Gastroesophageal sphincter (tissue), 4 donors: ENCODE measurements at regions not wholly inside any gene's neighbourhood (a gene's known extent, or its start where the extent isn't known, plus 50 kb on each side); places are given as distances from the start of the nearest gene placed in this dataset.

ENCODE experiments used
- ATAC-seq: fragments of 150-250 bp; one replicate; pipeline ENCODE4 v1.9.1; 2016; ENCODE audit warnings: mild to moderate bottlenecking, moderate library complexity
- H3K27ac ChIP-seq, 4 donors: fragments of 200-600 bp; sonication (generic) in 3 of 4; 1 replicate in 3 of 4; 2 replicates in 1 of 4; pipeline ENCODE4 v1.5.1; 2016 to 2019
- H3K27me3 ChIP-seq: fragments of 200-600 bp; sonication (generic); one replicate; pipeline ENCODE4 v1.5.1; 2019
- H3K36me3 ChIP-seq, 2 donors: fragments of 200-600 bp; sonication (generic); one replicate each; pipeline ENCODE4 v1.5.1; 2019; ENCODE audit warnings: control low read depth in 1 of 2
- H3K4me1 ChIP-seq, 3 donors: fragments of 200-600 bp; sonication (generic); 1 replicate in 2 of 3; 2 replicates in 1 of 3; pipeline ENCODE4 v1.5.1; 2016 to 2019; ENCODE audit warnings: control low read depth in 2 of 3
- H3K4me3 ChIP-seq, 2 donors: fragments of 200-600 bp; sonication (generic); one replicate each; pipeline ENCODE4 v1.5.1; 2019; ENCODE audit warnings: mild to moderate bottlenecking in 1 of 2, moderate library complexity in 1 of 2
- H3K9me3 ChIP-seq, 3 donors: fragments of 200-600 bp; sonication (generic); one replicate each; pipeline ENCODE4 v1.5.1; 2017 to 2019; ENCODE audit warnings: control low read depth in 2 of 3
- CTCF ChIP-seq, 4 experiments: fragments of 200-600 bp in 2 of 4; fragments of 450-650 bp in 2 of 4; sonication (generic) in 1 of 4; IDR thresholded peaks; one replicate each; pipeline ENCODE4 v1.5.1; 2017 to 2019; ENCODE audit warnings: antibody characterized with exemption in 4 of 4, mild to moderate bottlenecking in 2 of 4, moderate library complexity in 2 of 4
- EP300 ChIP-seq: sonication (generic); formaldehyde crosslinking; IDR thresholded peaks from one replicate; pipeline ENCODE4 v1.6.1; 2017; ENCODE audit warnings: antibody characterized with exemption, mild to moderate bottlenecking
- POLR2A ChIP-seq, 2 donors: fragments of 450-650 bp; IDR thresholded peaks; one replicate each; pipeline ENCODE4 v1.6.1; 2017; ENCODE audit warnings: antibody characterized with exemption in 2 of 2, mild to moderate bottlenecking in 2 of 2, moderate library complexity in 1 of 2
- POLR2AphosphoS5 ChIP-seq: sonication (generic); formaldehyde crosslinking; IDR thresholded peaks from one replicate; pipeline ENCODE4 v1.6.1; 2017; ENCODE audit warnings: antibody characterized with exemption
- WGBS, 2 donors: methylation state at CpG; one replicate each; pipeline ENCODE4 v1.1.5; 2018; ENCODE audit warnings: low coverage in 1 of 2; 5-methylcytosine and 5-hydroxymethylcytosine counted together

GRCh38 chr11:28743061-28743550 lies 634.9 kb downstream of the METTL15 start:
- Histone ChIP-seq H3K9me3 (peaks cover 0 to 3% (median 0%) of the 10 kb centered on the region in 3 donors), H3K27ac (no peak overlapping the region), H3K27me3 (no peaks in the 10 kb centered on the region), H3K36me3 (no peaks in the 10 kb centered on the region), H3K4me1 (no peaks in the 10 kb centered on the region), H3K4me3 (no peak overlapping the region)
- no peak for ATAC-seq
- TF ChIP-seq EP300 (no peak), POLR2AphosphoS5 (no peak), POLR2A (IDR thresholded peaks at IDR 0.05) (no peak), CTCF (IDR thresholded peaks at IDR 0.05) (no peak)

- no peaks in the 10 kb centered on the region for H3K27me3 ChIP-seq
- no peak for ATAC-seq
- H3K4me3 ChIP-seq: no peak overlapping the region
- 76 to 80% methylated on average over 4 of the region's 4 CpGs for WGBS, 2 donors
- TF ChIP-seq CTCF (IDR thresholded peaks at IDR 0.05) (no peak), EP300 (no peak), POLR2AphosphoS5 (no peak), POLR2A (IDR thresholded peaks at IDR 0.05) (no peak)
- H3K9me3 ChIP-seq: no peaks in the 10 kb centered on the region
- H3K4me1 ChIP-seq: no peaks in the 10 kb centered on the region
- no peaks in the 10 kb centered on the region for H3K36me3 ChIP-seq
- no peak overlapping the region for H3K27ac ChIP-seq
Observed at GRCh38 chr11:28739489-28740280, 631.5 kb downstream of the METTL15 start.

GRCh38 chr11:28738549-28738948 lies 630.4 kb downstream of the METTL15 start:
- no peaks in the 10 kb centered on the region for H3K9me3 ChIP-seq
- no peaks in the 10 kb centered on the region for H3K4me1 ChIP-seq
- H3K27ac ChIP-seq: no peak overlapping the region
- H3K27me3 ChIP-seq: no peaks in the 10 kb centered on the region
- no peak overlapping the region for H3K4me3 ChIP-seq
- TF ChIP-seq POLR2A (IDR thresholded peaks at IDR 0.05): no peak
- no peak for TF ChIP-seq POLR2AphosphoS5
- no peak for TF ChIP-seq EP300
- no peak for TF ChIP-seq CTCF (IDR thresholded peaks at IDR 0.05)
- no peak for ATAC-seq
- no peaks in the 10 kb centered on the region for H3K36me3 ChIP-seq

- H3K4me3 ChIP-seq: no peak overlapping the region
- H3K27ac ChIP-seq: no peak overlapping the region
- H3K4me1 ChIP-seq: no peaks in the 10 kb centered on the region
- no peaks in the 10 kb centered on the region for H3K27me3 ChIP-seq
- TF ChIP-seq CTCF (IDR thresholded peaks at IDR 0.05): no peak
- TF ChIP-seq POLR2A (IDR thresholded peaks at IDR 0.05): no peak
- no peak for TF ChIP-seq EP300
- TF ChIP-seq POLR2AphosphoS5: no peak
- H3K9me3 ChIP-seq: no peaks in the 10 kb centered on the region
- H3K36me3 ChIP-seq: no peaks in the 10 kb centered on the region
- no peak for ATAC-seq
Observed at GRCh38 chr11:28736256-28736655, 628.1 kb downstream of the METTL15 start.

- H3K36me3 ChIP-seq: no peaks in the 10 kb centered on the region
- no peak overlapping the region for H3K4me3 ChIP-seq
- no peaks in the 10 kb centered on the region for H3K4me1 ChIP-seq
- H3K9me3 ChIP-seq: no peaks in the 10 kb centered on the region
- no peak overlapping the region for H3K27ac ChIP-seq
- 91 to 100% methylated on average over 1 of the region's 1 CpG for WGBS, 2 donors
- H3K27me3 ChIP-seq: no peaks in the 10 kb centered on the region
- no peak for ATAC-seq
- TF ChIP-seq CTCF (IDR thresholded peaks at IDR 0.05): no peak
- no peak for TF ChIP-seq POLR2AphosphoS5
- TF ChIP-seq POLR2A (IDR thresholded peaks at IDR 0.05): no peak
- no peak for TF ChIP-seq EP300
Observed at GRCh38 chr11:28735511-28735910, 627.3 kb downstream of the METTL15 start.
